IMR-90 (cell line): ENCODE measurements at regions not wholly inside any gene's neighbourhood (a gene's known extent, or its start where the extent isn't known, plus 50 kb on each side); places are given as distances from the start of the nearest gene placed in this dataset.

Source experiments
- ATAC-seq: fragments of 200-7000 bp; cut with Tn5 transposase; 2 replicates; pipeline ENCODE4 v1.9.1; 2020; ENCODE audit warnings: low read depth, mild to moderate bottlenecking, moderate library complexity
- BruUV-seq: library from RNA; stranded (reverse); fragments of 400-500 nt; replicated peaks from 2 replicates; lab custom pipeline; 2021; lab: Mats Ljungman, UMichigan
- CTCF ChIA-PET: fragments of 300-600 bp; formaldehyde crosslinking; extraction: SDS; loops from one replicate; lab custom pipeline; 2021; ENCODE audit warnings: antibody characterized with exemption; lab: Yijun Ruan, JAX
- POLR2A ChIA-PET: fragments of 300-600 bp; sonication (Branson Sonifier 250); formaldehyde crosslinking; loops from one replicate; lab custom pipeline; 2022; ENCODE audit warnings: antibody characterized with exemption; ENCODE audit not compliant: unreplicated experiment; lab: Charles Lee
- DNase-seq: peaks from one replicate; pipeline ENCODE4 v3.0.0; 2013
- H2AFZ ChIP-seq: replicated peaks from 2 replicates; pipeline ENCODE3; 2013; ENCODE audit warnings: low read length, mild to moderate bottlenecking; ENCODE audit not compliant: poor library complexity
- H2AK5ac ChIP-seq: 2 replicates; pipeline ENCODE4 v1.6.1; 2013; ENCODE audit warnings: low read depth, low read length, inconsistent platforms
- H2AK9ac ChIP-seq: replicated peaks from 2 replicates; pipeline ENCODE3; 2013; ENCODE audit warnings: mild to moderate bottlenecking, low read depth, low read length, moderate library complexity; ENCODE audit not compliant: poor library complexity
- H2BK120ac ChIP-seq: 2 replicates; pipeline ENCODE4 v1.6.1; 2013; ENCODE audit warnings: low read depth, low read length, inconsistent platforms
- H2BK15ac ChIP-seq: 3 replicates; pipeline ENCODE4 v1.6.1; 2013; ENCODE audit warnings: low read depth, low read length, inconsistent platforms
- H2BK20ac ChIP-seq: 2 replicates; pipeline ENCODE4 v1.6.1; 2013; ENCODE audit warnings: low read depth, mild to moderate bottlenecking, inconsistent platforms, low read length, moderate library complexity
- H2BK5ac ChIP-seq: 2 replicates; pipeline ENCODE4 v1.6.1; 2013; ENCODE audit warnings: mild to moderate bottlenecking, low read depth, low read length, inconsistent platforms; ENCODE audit not compliant: poor library complexity, severe bottlenecking
- H3K14ac ChIP-seq: replicated peaks from 2 replicates; pipeline ENCODE4 v1.6.1; 2013; ENCODE audit warnings: low read depth, low read length, inconsistent platforms
- H3K18ac ChIP-seq: 2 replicates; pipeline ENCODE4 v1.6.1; 2013; ENCODE audit warnings: low read depth, low read length, control low read depth
- H3K23ac ChIP-seq: 2 replicates; pipeline ENCODE4 v1.6.1; 2013; ENCODE audit warnings: low read depth, low read length, inconsistent platforms
- H3K27ac ChIP-seq: 2 replicates; pipeline ENCODE4 v1.5.1; 2013; ENCODE audit warnings: mild to moderate bottlenecking, control low read depth, low read length; ENCODE audit not compliant: insufficient read depth
- H3K27me3 ChIP-seq: 2 replicates; pipeline ENCODE4 v1.6.1; 2013; ENCODE audit warnings: low read length; ENCODE audit not compliant: control insufficient read depth, insufficient read depth
- H3K36me3 ChIP-seq: 2 replicates; pipeline ENCODE4 v1.6.1; 2013; ENCODE audit warnings: low read length, mixed read lengths; ENCODE audit not compliant: control insufficient read depth, insufficient read depth
- H3K4ac ChIP-seq: 2 replicates; pipeline ENCODE4 v1.6.1; 2013; ENCODE audit warnings: low read depth, low read length, inconsistent platforms
- H3K4me1 ChIP-seq: 2 replicates; pipeline ENCODE4 v1.6.1; 2013; ENCODE audit warnings: low read length, mixed read lengths; ENCODE audit not compliant: control insufficient read depth, insufficient read depth
- H3K4me2 ChIP-seq: 2 replicates; pipeline ENCODE4 v1.6.1; 2013; ENCODE audit warnings: low read depth, mild to moderate bottlenecking, control low read depth, low read length, moderate library complexity
- H3K4me3 ChIP-seq: 2 replicates; pipeline ENCODE4 v1.5.1; 2013; ENCODE audit warnings: low read depth, mild to moderate bottlenecking, control low read depth, low read length, moderate library complexity; ENCODE audit not compliant: insufficient read depth
- H3K56ac ChIP-seq: 2 replicates; pipeline ENCODE4 v1.6.1; 2013; ENCODE audit warnings: low read length, inconsistent platforms; ENCODE audit not compliant: insufficient read depth; ENCODE audit errors: extremely low read depth
- H3K79me1 ChIP-seq, 2 experiments: 2 replicates each; pipeline ENCODE4 v1.6.1; 2013; ENCODE audit warnings: low read length in 2 of 2, inconsistent platforms in 1 of 2, low read depth in 1 of 2
- H3K9ac ChIP-seq: 2 replicates; pipeline ENCODE4 v1.6.1; 2013; ENCODE audit warnings: low read depth, low read length, control low read depth
- H3K9me1 ChIP-seq: 2 replicates; pipeline ENCODE4 v1.6.1; 2013; ENCODE audit warnings: low read length, inconsistent platforms; ENCODE audit not compliant: insufficient read depth
- H3K9me3 ChIP-seq: 2 replicates; pipeline ENCODE4 v1.6.1; 2013; ENCODE audit warnings: low read length; ENCODE audit not compliant: control insufficient read depth, insufficient read depth
- H4K20me1 ChIP-seq: 2 replicates; pipeline ENCODE4 v1.6.1; 2013; ENCODE audit warnings: low read length, inconsistent platforms; ENCODE audit not compliant: insufficient read depth
- H4K5ac ChIP-seq: 2 replicates; pipeline ENCODE4 v1.6.1; 2013; ENCODE audit warnings: mild to moderate bottlenecking, low read depth, low read length, control low read depth
- H4K8ac ChIP-seq, 2 experiments: 2 replicates each; pipeline ENCODE4 v1.6.1; 2013; ENCODE audit warnings: low read depth in 2 of 2, low read length in 2 of 2, control low read depth in 1 of 2, inconsistent platforms in 1 of 2
- H4K91ac ChIP-seq: 2 replicates; pipeline ENCODE4 v1.6.1; 2013; ENCODE audit warnings: low read depth, low read length, inconsistent platforms; ENCODE audit not compliant: insufficient read depth
- NFE2L2 ChIP-seq: fragments of 150-350 bp; IDR thresholded peaks from 2 replicates; pipeline ENCODE4 v1.6.1; 2016; ENCODE audit warnings: low read depth, mild to moderate bottlenecking, low read length
- SMC3 ChIP-seq: fragments of 150-350 bp; IDR thresholded peaks from 2 replicates; pipeline ENCODE4 v1.6.1; 2016; ENCODE audit warnings: low read depth, mild to moderate bottlenecking, antibody characterized with exemption, low read length, moderate library complexity
- USF2 ChIP-seq: fragments of 150-350 bp; IDR thresholded peaks from 2 replicates; pipeline ENCODE4 v1.6.1; 2017; ENCODE audit warnings: mild to moderate bottlenecking, antibody characterized with exemption, low read length, low read depth
- WGBS, 2 experiments: methylation state at CpG; one replicate each; pipeline versions ENCODE4 v1.1.5 to v1.1.7; 2013; ENCODE audit warnings: missing lambda C conversion rate in 2 of 2; ENCODE audit not compliant: insufficient read length in 1 of 2; ENCODE audit errors: extremely low coverage in 2 of 2; 5-methylcytosine and 5-hydroxymethylcytosine counted together
- dilution Hi-C: fragments of 300-500 bp; cut with HindIII; formaldehyde crosslinking; loops from one replicate; pipeline ENCODE4 v1.14.3; 2018; ENCODE audit warnings: low sequenced_read_pairs; ENCODE audit not compliant: unreplicated experiment
- in situ Hi-C: fragments of 300-500 bp; cut with MboI; formaldehyde crosslinking; loops from 3 replicates; pipeline ENCODE4 v1.14.3; 2019; ENCODE audit warnings: low sequenced_read_pairs, inconsistent platforms, mixed read lengths
- intact Hi-C: fragments of 100-400 bp; cut with micrococcal nuclease; formaldehyde crosslinking; loops from 2 replicates; pipeline ENCODE4 v1.10.0; 2022

- dilution Hi-C loops: no loop called here
- Histone ChIP-seq H2BK120ac (no peak overlapping the region), H2BK15ac (no peak overlapping the region), H2AFZ (no peak overlapping the region), H4K5ac (no peak overlapping the region), H2AK5ac (no peak overlapping the region), H3K4me1 (no peaks in the 10 kb centered on the region), H3K14ac (no peak overlapping the region), H2BK20ac (no peak overlapping the region), H3K9me1 (no peaks in the 10 kb centered on the region), H3K23ac (no peak overlapping the region), H3K9ac (no peak overlapping the region), H3K56ac (no peak overlapping the region), H3K9me3 (no peaks in the 10 kb centered on the region), H4K91ac (no peak overlapping the region), H2BK5ac (no peak overlapping the region), H3K4me2 (no peak overlapping the region), H2AK9ac (no peak overlapping the region), H3K4me3 (no peak overlapping the region), H3K79me1 (no peaks in the 10 kb centered on the region), H3K36me3 (no peaks in the 10 kb centered on the region), H3K27me3 (peaks cover 13% of the 10 kb centered on the region), H3K18ac (no peak overlapping the region), H3K27ac (no peak overlapping the region), H3K4ac (no peak overlapping the region), H4K20me1 (no peaks in the 10 kb centered on the region), H4K8ac (no peak overlapping the region)
- no TSS peak for BruUV-seq
- DNase-seq (no peak), ATAC-seq (no peak)
- TF ChIP-seq SMC3 (no peak), USF2 (no peak), NFE2L2 (no peak)
- intact Hi-C loops: no loop called here
- CTCF ChIA-PET: interaction anchor here (0.6 kb wide), 1 partner anchor 26 kb away, joined by 4 read pairs; no protein-coding TSS in a partner anchor
- WGBS, 2 experiments: no CpG with 5 or more reads among the region's 2 CpGs
- POLR2A ChIA-PET: no interaction called here
- in situ Hi-C loops: no loop called here
Measured at GRCh38 chr12:116638376-116638775, 79.2 kb downstream of the MAP1LC3B2 start.
